HepG2 (cell line): ENCODE measurements at regions not wholly inside any gene's neighbourhood (a gene's known extent, or its start where the extent isn't known, plus 50 kb on each side); places are given as distances from the start of the nearest gene placed in this dataset.

Experiments
- ATAC-seq: fragments of 200-7000 bp; cut with Tn5 transposase; 3 replicates; pipeline ENCODE4 v1.9.1; 2020; ENCODE audit warnings: mild to moderate bottlenecking, moderate library complexity
- BruUV-seq: library from RNA; stranded (reverse); fragments of 400-500 nt; replicated peaks from 2 replicates; lab custom pipeline; 2021; lab: Mats Ljungman, UMichigan
- CTCF ChIA-PET: fragments of 300-600 bp; formaldehyde crosslinking; extraction: SDS; loops from one replicate; lab custom pipeline; 2021; ENCODE audit warnings: low total read pairs, inconsistent platforms, low intra/inter-chr PET ratio; lab: Yijun Ruan, JAX
- POLR2A ChIA-PET: fragments of 350-600 bp; sonication (Branson Sonifier 250); formaldehyde crosslinking; loops from one replicate; lab custom pipeline; 2020; ENCODE audit warnings: antibody characterized with exemption, inconsistent platforms; lab: Yijun Ruan, JAX
- DNase-seq: peaks from one replicate; pipeline ENCODE4 v3.0.0-alpha.2; 2015; ENCODE audit warnings: low spot score
- FAIRE-seq: peaks from 3 replicates; lab custom pipeline; 2011; peaks lifted over from hg19 to GRCh38; lab: Jason Lieb, UNC
- H2AFZ ChIP-seq: one replicate; pipeline ENCODE4 v1.6.1; 2011; ENCODE audit warnings: low read length, inconsistent platforms
- H3K27ac ChIP-seq: fragments of 300-600 bp; 3 replicates; pipeline ENCODE4 v1.8.0; 2011; ENCODE audit warnings: mixed run types, mild to moderate bottlenecking, mixed read lengths, low read length, inconsistent platforms; ENCODE audit not compliant: insufficient read depth; ENCODE audit errors: extremely low read length
- H3K27me3 ChIP-seq, 2 experiments: fragments of 200-600 bp in 1 of 2; 2 replicates in 1 of 2; 3 replicates in 1 of 2; pipeline versions ENCODE4 v1.6.0 to v1.8.0; 2011; ENCODE audit warnings: low read length in 2 of 2, mild to moderate bottlenecking in 2 of 2, moderate library complexity in 2 of 2, inconsistent platforms in 1 of 2; ENCODE audit not compliant: insufficient read depth in 2 of 2, control insufficient read depth in 1 of 2
- H3K36me3 ChIP-seq, 2 experiments: fragments of 200-600 bp in 1 of 2; replicated peaks in 1 of 2; 2 replicates in 1 of 2; 3 replicates in 1 of 2; pipeline versions ENCODE4 v1.5.1 to v1.8.0; 2011; ENCODE audit warnings: low read length in 2 of 2, inconsistent platforms in 1 of 2; ENCODE audit not compliant: insufficient read depth in 2 of 2, control insufficient read depth in 1 of 2
- H3K4me1 ChIP-seq: 2 replicates; pipeline ENCODE4 v1.5.1; 2012; ENCODE audit warnings: low read length, inconsistent platforms; ENCODE audit not compliant: insufficient read depth
- H3K4me2 ChIP-seq: 2 replicates; pipeline ENCODE4 v1.6.0; 2011; ENCODE audit warnings: low read depth, low read length, inconsistent platforms
- H3K4me3 ChIP-seq, 3 experiments: fragments of 200-600 bp in 1 of 3; sonication (generic), shearing (Covaris generic) in 1 of 3; replicated peaks in 1 of 3; 2 replicates each; pipeline ENCODE4 v1.5.1; 2011 to 2016; ENCODE audit warnings: low read length in 3 of 3, inconsistent platforms in 2 of 3, low read depth in 2 of 3, mild to moderate bottlenecking in 2 of 3, control low read depth in 1 of 3, mixed read lengths in 1 of 3; ENCODE audit not compliant: insufficient read depth in 1 of 3
- H3K79me2 ChIP-seq: one replicate; pipeline ENCODE4 v1.6.1; 2011; ENCODE audit warnings: low read length, inconsistent platforms; ENCODE audit not compliant: insufficient read depth
- H3K9ac ChIP-seq: 2 replicates; pipeline ENCODE4 v1.6.0; 2011; ENCODE audit warnings: mild to moderate bottlenecking, low read depth, low read length, inconsistent platforms; ENCODE audit not compliant: insufficient read depth
- H3K9me3 ChIP-seq: 2 replicates; pipeline ENCODE4 v1.5.1; 2012; ENCODE audit warnings: mild to moderate bottlenecking, low read length
- H4K20me1 ChIP-seq: 2 replicates; pipeline ENCODE4 v1.6.0; 2011; ENCODE audit warnings: inconsistent platforms, mild to moderate bottlenecking, low read length, moderate library complexity; ENCODE audit not compliant: insufficient read depth
- DDIT3 ChIP-seq: sonication (generic); formaldehyde crosslinking; IDR thresholded peaks from 2 replicates; pipeline ENCODE4 v1.4.0; 2020; ENCODE audit warnings: mild to moderate bottlenecking, missing genetic modification reagents
- FUBP1 ChIP-seq: sonication (generic); formaldehyde crosslinking; IDR thresholded peaks from 2 replicates; pipeline ENCODE4 v1.5.1; 2020; ENCODE audit warnings: missing genetic modification reagents, mild to moderate bottlenecking, borderline replicate concordance
- HDAC6 ChIP-seq: fragments of 200-600 bp; sonication (generic); IDR thresholded peaks from 2 replicates; pipeline ENCODE4 v1.7.0; 2017; ENCODE audit warnings: mild to moderate bottlenecking, antibody characterized with exemption, low read length, low read depth
- IRF2 ChIP-seq: IDR thresholded peaks from 2 replicates; pipeline ENCODE4 v1.6.1; 2018; ENCODE audit warnings: missing genetic modification reagents, missing compliant biosample characterization
- PCBP2 ChIP-seq: fragments of 200-400 bp; formaldehyde crosslinking; optimal IDR thresholded peaks from 2 replicates; pipeline ENCODE3; 2018; ENCODE audit warnings: low read length, low read depth; ENCODE audit not compliant: poor library complexity, severe bottlenecking
- SP5 ChIP-seq: IDR thresholded peaks from 2 replicates; pipeline ENCODE4 v1.6.1; 2016; ENCODE audit warnings: low read depth, borderline replicate concordance
- SYNCRIP ChIP-seq: fragments of 200-400 bp; formaldehyde crosslinking; IDR thresholded peaks from 2 replicates; pipeline ENCODE4 v1.6.1; 2018; ENCODE audit warnings: mild to moderate bottlenecking, low read depth, low read length; ENCODE audit not compliant: insufficient read depth
- TAF15 ChIP-seq: fragments of 200-400 bp; formaldehyde crosslinking; IDR thresholded peaks from one replicate; pipeline ENCODE4 v1.6.1; 2018; ENCODE audit warnings: mild to moderate bottlenecking, low read depth, low read length; ENCODE audit not compliant: poor library complexity, severe bottlenecking
- ZC3H4 ChIP-seq: sonication (generic); formaldehyde crosslinking; IDR thresholded peaks from 2 replicates; pipeline ENCODE4 v1.4.0; 2020; ENCODE audit warnings: missing genetic modification reagents, borderline replicate concordance
- ZNF501 ChIP-seq: sonication (generic); formaldehyde crosslinking; IDR thresholded peaks from 2 replicates; pipeline ENCODE4 v1.5.1; 2020; ENCODE audit warnings: mild to moderate bottlenecking, moderate library complexity, missing genetic modification reagents
- ZNF687 ChIP-seq: sonication (generic); formaldehyde crosslinking; IDR thresholded peaks from 2 replicates; pipeline ENCODE4 v1.5.1; 2020; ENCODE audit warnings: mild to moderate bottlenecking, missing genetic modification reagents, moderate library complexity
- WGBS: methylation state at CpG from one replicate; pipeline ENCODE4 v1.1.6; 2017; ENCODE audit warnings: low lambda C conversion rate; 5-methylcytosine and 5-hydroxymethylcytosine counted together
- in situ Hi-C: cut with HindIII; loops from 2 replicates; pipeline ENCODE4 v1.10.0; 2017; ENCODE audit warnings: low pct_unique_long_range_greater_than_20kb; ENCODE audit not compliant: extremely low pct_ligation_motif_present
- intact Hi-C: fragments of 100-400 bp; cut with micrococcal nuclease; formaldehyde crosslinking; loops from one replicate; pipeline ENCODE4 v1.10.0; 2022; ENCODE audit not compliant: unreplicated experiment

- Histone ChIP-seq H3K27me3 (peaks cover 4 to 6% of the 10 kb centered on the region in 2 experiments; a peak in 1 of 5 replicates), H3K27ac (no peak overlapping the region), H2AFZ (no peak overlapping the region), H3K79me2 (no peaks in the 10 kb centered on the region), H3K4me1 (peaks cover 24% of the 10 kb centered on the region), H3K9me3 (no peaks in the 10 kb centered on the region), H4K20me1 (no peaks in the 10 kb centered on the region), H3K36me3 (no peaks in the 10 kb centered on the region), H3K4me3 (no peak overlapping the region), H3K9ac (no peak overlapping the region)
- ATAC-seq (no peak), FAIRE-seq (no peak), DNase-seq (no peak)
- intact Hi-C loops, result loop anchor here (10.0 kb wide), 1 partner anchor 921 kb away; the partner anchor contains the start of gene C3orf22
- no TSS peak for BruUV-seq
- POLR2A ChIA-PET, result no interaction called here
- CTCF ChIA-PET, result no interaction called here
- 47% methylated on average over 6 of the region's 6 CpGs for WGBS
- peak; percentile 50 for TF ChIP-seq PCBP2
- no peak for TF ChIP-seq IRF2 (CRISPR knock-in tag)
- no peak for TF ChIP-seq ZNF501 (CRISPR knock-in tag)
- TF ChIP-seq, all 625 proteins: peak for 1
- in situ Hi-C loops, result no loop called here
- H3K4me2 ChIP-seq, result no peak overlapping the region
Measured at GRCh38 chr3:127475975-127476705, 114.4 kb downstream of the TPRA1 start.

GRCh38 chr3:127475391-127475790 is 115.1 kb downstream of the TPRA1 start:
- no peak for DNase-seq
- TF ChIP-seq DDIT3 (CRISPR knock-in tag) (no peak), SP5 (CRISPR knock-in tag) (no peak), HDAC6 (no peak), ZC3H4 (CRISPR knock-in tag) (no peak), TAF15 (no peak), ZNF687 (CRISPR knock-in tag) (no peak), SYNCRIP (no peak), FUBP1 (CRISPR knock-in tag) (no peak)
- Histone ChIP-seq H3K27me3 (peaks cover 4 to 6% of the 10 kb centered on the region in 2 experiments; a peak in 1 of 5 replicates), H3K9me3 (no peaks in the 10 kb centered on the region), H3K4me1 (peaks cover 24% of the 10 kb centered on the region), H2AFZ (no peak overlapping the region), H4K20me1 (no peaks in the 10 kb centered on the region), H3K36me3 (no peaks in the 10 kb centered on the region), H3K79me2 (no peaks in the 10 kb centered on the region), H3K4me2 (no peak overlapping the region), H3K9ac (no peak overlapping the region), H3K4me3 (no peak overlapping the region), H3K27ac (no peak overlapping the region)
- ATAC-seq, result no peak
- intact Hi-C loops (loop anchor here (10.0 kb wide), 1 partner anchor 921 kb away; the partner anchor contains the start of gene C3orf22), in situ Hi-C loops (no loop called here)
- 59% methylated on average over 7 of the region's 7 CpGs for WGBS
- FAIRE-seq, result no peak
- ChIA-PET CTCF (no interaction called here), POLR2A (no interaction called here)
- no TSS peak for BruUV-seq
